ENCODE measurements at regions not wholly inside any gene's neighbourhood (a gene's known extent, or its start where the extent isn't known, plus 50 kb on each side); places are given as distances from the start of the nearest gene placed in this dataset.
A peak's percentile ranks its signal among the peaks of the same experiment; 100 is the strongest.

DNA sequence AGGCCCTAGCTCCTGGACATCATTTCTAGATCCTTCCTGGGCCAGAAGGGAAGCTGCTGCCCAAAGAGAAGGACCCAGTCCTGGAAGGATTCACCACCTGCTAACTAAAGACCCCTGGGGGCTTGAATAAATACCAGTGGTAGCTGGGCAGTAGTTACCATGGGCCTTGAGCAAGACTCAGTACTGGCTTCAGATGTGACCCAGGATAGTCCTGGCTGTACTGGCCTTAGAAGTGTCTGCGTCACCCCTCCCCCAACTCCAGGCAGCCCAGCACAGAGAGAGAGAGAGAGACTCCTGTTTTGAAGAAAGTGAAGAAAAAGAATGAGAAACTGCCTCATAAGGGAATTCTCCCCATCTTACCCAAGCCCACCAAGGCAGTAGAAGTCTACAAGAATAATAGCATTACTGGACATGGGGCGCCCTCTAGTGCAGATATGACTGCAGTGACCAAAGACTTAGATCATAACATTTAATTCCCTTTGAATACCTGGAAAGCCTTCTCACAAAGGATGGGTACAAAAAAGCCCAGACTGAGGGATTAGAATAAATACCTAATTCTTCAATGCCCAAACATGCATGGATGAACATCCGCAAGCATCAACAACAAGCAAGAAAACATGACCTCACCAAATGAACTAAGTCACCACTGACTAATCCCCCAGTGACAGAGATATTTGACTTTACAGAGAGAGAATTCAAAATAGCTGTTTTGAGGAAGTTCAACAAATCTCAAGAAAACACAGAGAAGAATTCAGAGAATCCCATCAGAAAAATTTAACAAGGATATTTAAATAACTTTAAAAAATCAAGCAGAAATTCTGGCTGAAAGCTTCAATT is 171.8 kb downstream of the HNRNPD start:
- Histone ChIP-seq H3K36me3 (no peaks in the 10 kb centered on the region), H3K27me3 (no peaks in the 10 kb centered on the region), H3K4me1 (no peaks in the 10 kb centered on the region), H3K9me3 (no peaks in the 10 kb centered on the region), H3K27ac (no peak overlapping the region), H3K4me3 (no peak overlapping the region)
- 26 to 51% methylated on average over 2 to 3 of the region's 3 CpGs for WGBS, 2 donors
- TF ChIP-seq, protein P1, sequence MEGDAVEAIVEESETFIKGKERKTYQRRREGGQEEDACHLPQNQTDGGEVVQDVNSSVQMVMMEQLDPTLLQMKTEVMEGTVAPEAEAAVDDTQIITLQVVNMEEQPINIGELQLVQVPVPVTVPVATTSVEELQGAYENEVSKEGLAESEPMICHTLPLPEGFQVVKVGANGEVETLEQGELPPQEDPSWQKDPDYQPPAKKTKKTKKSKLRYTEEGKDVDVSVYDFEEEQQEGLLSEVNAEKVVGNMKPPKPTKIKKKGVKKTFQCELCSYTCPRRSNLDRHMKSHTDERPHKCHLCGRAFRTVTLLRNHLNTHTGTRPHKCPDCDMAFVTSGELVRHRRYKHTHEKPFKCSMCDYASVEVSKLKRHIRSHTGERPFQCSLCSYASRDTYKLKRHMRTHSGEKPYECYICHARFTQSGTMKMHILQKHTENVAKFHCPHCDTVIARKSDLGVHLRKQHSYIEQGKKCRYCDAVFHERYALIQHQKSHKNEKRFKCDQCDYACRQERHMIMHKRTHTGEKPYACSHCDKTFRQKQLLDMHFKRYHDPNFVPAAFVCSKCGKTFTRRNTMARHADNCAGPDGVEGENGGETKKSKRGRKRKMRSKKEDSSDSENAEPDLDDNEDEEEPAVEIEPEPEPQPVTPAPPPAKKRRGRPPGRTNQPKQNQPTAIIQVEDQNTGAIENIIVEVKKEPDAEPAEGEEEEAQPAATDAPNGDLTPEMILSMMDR (IDR thresholded peaks at IDR 0.05) = peak; percentile 27 to 80 (median 49)
- TF ChIP-seq POLR2A (IDR thresholded peaks at IDR 0.05) = no peak
- no peak for DNase-seq
- intact Hi-C loops (cut with DNase I) = loop anchor here (5.0 kb wide), 1 partner anchor 800 kb away; no protein-coding TSS in a partner anchor

DNA sequence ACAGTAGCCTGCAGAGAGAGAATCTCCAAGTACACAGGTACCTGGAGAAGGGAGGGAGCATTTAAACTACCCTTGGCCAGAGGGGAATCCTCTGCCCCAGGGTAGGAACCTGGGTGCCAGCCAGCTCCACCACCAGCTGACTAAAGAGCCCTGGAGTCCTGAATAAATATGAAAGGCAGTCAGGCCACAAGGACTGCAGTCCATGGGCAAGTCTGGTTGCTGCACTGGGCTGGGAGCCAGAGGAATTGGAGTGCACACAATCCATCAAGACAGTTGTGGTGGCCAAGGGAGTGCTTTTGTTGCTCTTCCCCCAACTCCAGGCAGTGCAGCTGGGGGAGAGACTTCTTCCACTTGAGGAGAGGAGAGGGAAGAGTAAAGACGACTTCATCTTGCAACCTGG is 172.5 kb downstream of the HNRNPD start:
- no peak overlapping the region for H3K4me3 ChIP-seq
- intact Hi-C loops (cut with DNase I) = loop anchor here (5.0 kb wide), 1 partner anchor 799 kb away; no protein-coding TSS in a partner anchor

DNA sequence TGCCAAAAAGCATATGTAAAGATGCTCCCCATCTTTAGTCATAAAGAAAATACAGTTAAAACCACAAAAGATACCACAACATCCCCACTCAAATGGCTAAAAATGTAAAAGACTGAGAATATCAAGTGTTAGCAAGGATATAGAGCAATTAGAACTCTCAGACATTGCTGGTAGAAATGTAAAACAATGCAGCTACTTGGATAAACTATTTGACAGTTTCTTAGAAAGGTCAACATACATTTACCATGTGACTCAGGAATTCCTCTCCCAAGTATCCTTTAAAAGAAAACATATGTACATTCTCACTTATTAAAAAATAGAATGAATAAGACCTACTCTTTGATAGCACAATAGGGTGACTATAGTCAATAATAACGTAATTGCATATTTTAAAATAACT is 173.7 kb downstream of the HNRNPD start:
- TF ChIP-seq, protein P1 (IDR thresholded peaks at IDR 0.05) = no peak
- no peak for TF ChIP-seq POLR2A (IDR thresholded peaks at IDR 0.05)
- no peaks in the 10 kb centered on the region for H3K4me1 ChIP-seq
- H3K4me3 ChIP-seq = no peak overlapping the region
- 67 to 75% methylated on average over 1 of the region's 1 CpG for WGBS, 2 donors
- H3K36me3 ChIP-seq = no peaks in the 10 kb centered on the region
- H3K27ac ChIP-seq = no peak overlapping the region
- no peaks in the 10 kb centered on the region for H3K27me3 ChIP-seq
- H3K9me3 ChIP-seq = no peaks in the 10 kb centered on the region
- intact Hi-C loops (cut with DNase I) = loop anchor here (5.0 kb wide), 1 partner anchor 798 kb away; no protein-coding TSS in a partner anchor
- no peak for DNase-seq

More for the DNA sequence above, 172.5 kb downstream of the HNRNPD start:
- H3K27ac ChIP-seq = no peak overlapping the region
- H3K36me3 ChIP-seq = no peaks in the 10 kb centered on the region
- H3K4me1 ChIP-seq = no peaks in the 10 kb centered on the region
- no peak for TF ChIP-seq POLR2A (IDR thresholded peaks at IDR 0.05)
- TF ChIP-seq, protein P1 (IDR thresholded peaks at IDR 0.05) = no peak
- WGBS, 2 donors = 63 to 88% methylated on average over 1 of the region's 1 CpG
- no peaks in the 10 kb centered on the region for H3K9me3 ChIP-seq
- H3K27me3 ChIP-seq = no peaks in the 10 kb centered on the region
- DNase-seq = no peak

DNA sequence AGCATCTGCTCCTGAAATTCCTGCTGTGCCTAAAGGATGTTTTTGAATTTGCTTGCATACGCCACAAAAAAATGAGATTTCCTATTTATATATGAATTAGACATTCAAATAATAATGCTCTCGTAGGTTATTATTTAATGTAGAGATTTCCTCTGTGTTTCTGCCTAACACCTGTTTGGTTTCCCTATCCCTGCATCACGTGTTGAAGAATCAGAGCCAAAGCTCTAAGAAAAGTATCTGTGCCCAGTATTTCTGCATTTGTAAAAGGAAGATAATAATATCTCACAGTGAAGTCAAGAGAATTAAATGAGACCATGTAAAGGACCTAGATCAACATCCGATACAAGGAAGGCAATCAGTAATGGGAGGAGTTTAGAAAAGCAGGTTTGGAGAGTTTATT is 179.5 kb downstream of the HNRNPD start:
- DNase-seq = no peak
- Histone ChIP-seq H3K27ac (no peak overlapping the region), H3K27me3 (no peaks in the 10 kb centered on the region), H3K36me3 (no peaks in the 10 kb centered on the region), H3K4me1 (no peaks in the 10 kb centered on the region), H3K4me3 (no peak overlapping the region), H3K9me3 (no peaks in the 10 kb centered on the region)
- TF ChIP-seq POLR2A (IDR thresholded peaks at IDR 0.05) = no peak
- TF ChIP-seq, protein P1 (IDR thresholded peaks at IDR 0.05) = no peak
- WGBS, 2 donors = 72 to 78% methylated on average over 4 of the region's 4 CpGs
- intact Hi-C loops (cut with DNase I) = no loop called here

DNA sequence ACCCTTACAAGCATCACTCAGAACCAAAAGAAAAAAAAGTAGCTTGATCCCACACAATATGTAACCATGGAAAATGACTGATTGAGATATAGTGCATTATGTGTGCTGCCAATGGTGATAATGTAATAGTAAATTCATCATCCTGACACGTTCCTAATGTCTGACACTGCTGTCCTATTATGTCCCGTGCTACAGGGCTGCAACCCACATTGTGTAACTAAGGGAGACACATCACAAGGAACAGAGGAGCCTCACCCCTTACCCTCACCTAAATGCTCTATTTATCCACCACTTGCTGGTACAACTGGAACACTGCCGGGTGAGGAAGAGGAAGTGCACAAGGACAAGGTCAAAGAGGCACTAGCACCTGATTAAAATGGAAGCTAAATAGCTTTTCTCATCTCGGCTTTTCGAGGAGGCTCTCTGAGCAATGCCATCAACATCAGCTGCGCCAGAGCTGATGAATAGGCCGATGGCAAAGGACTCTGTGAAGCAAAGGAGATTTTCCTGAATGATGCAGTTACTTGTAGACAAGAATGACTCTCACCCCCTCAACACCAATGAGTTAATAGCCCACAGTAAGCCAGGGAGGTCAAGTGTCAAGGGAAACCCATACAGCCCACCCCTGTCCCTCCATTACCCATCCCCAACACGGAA is 181.6 kb downstream of the HNRNPD start:
- no peak for DNase-seq
- Histone ChIP-seq H3K27ac (no peak overlapping the region), H3K9me3 (no peaks in the 10 kb centered on the region), H3K4me3 (no peak overlapping the region), H3K27me3 (no peaks in the 10 kb centered on the region), H3K4me1 (no peaks in the 10 kb centered on the region), H3K36me3 (no peaks in the 10 kb centered on the region)
- TF ChIP-seq, protein P1 (IDR thresholded peaks at IDR 0.05) = no peak
- TF ChIP-seq POLR2A (IDR thresholded peaks at IDR 0.05) = no peak
- intact Hi-C loops (cut with DNase I) = no loop called here
- WGBS, 2 donors = 57 to 58% methylated on average over 7 to 8 of the region's 8 CpGs

Measured in esophagus squamous epithelium (tissue), 5 donors.